CD4-positive, alpha-beta T cell treated with Interleukin-6 for 4 hours (primary cell): ENCODE measurements at regions not wholly inside any gene's neighbourhood (a gene's known extent, or its start where the extent isn't known, plus 50 kb on each side); places are given as distances from the start of the nearest gene placed in this dataset.
"Not testable (repeated sequence)": the region's sequence is repeated elsewhere in the genome, so short reads cannot be mapped to it uniquely, and the experiment has no call there.

Experiments used
- DNase-seq: peaks from one replicate; pipeline ENCODE4 v3.0.0-alpha.2; 2020; ENCODE audit warnings: mixed read lengths

DNA sequence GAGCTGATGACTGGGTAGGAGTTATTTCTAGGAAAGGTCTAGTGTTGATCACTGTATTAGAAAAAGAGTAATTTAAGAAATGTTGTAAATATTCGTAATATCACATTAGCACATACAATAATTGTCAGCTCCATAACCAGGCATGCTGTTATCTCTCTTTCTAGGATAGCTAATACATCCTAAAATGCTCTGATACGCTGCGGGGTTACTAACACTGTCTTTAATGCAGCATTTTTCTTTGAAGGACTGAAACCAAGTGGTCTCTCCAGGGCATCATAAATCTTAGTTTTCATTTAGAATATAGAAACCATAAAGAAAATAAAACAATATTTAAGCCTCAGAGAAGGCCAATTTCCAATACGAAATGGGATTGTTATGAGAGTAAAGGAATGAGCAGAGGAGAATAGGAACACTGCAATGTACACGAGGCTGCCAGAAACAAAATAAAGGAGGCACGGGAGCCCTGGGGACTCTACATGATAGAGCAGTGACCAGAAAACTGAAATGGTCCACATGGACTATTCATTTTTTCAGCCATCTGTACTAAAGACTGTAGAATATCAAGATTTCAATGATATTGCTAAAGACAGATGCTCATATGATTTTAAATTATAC lies 1606.7 kb upstream of the AGA start:
- DNase-seq: no peak

DNA sequence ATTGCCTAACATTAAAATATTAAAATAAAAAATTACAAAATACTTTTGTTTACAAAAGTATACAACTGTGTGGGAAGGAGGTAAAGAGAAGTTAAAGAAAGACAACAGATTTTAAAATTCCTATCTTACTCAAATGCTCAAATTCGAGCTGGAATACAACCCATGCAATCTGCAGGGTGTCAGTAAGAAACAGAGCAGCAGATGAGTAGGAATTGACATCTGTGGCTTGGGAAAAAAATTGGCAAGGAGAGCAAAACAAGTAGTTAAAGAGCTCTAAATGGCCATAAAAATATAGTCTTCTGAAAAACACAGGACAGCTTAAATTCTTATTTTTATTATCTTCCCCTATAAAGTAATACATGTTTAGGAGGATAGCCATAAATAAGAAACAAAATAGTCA lies 1609.0 kb upstream of the AGA start:
- DNase-seq: no peak

DNA sequence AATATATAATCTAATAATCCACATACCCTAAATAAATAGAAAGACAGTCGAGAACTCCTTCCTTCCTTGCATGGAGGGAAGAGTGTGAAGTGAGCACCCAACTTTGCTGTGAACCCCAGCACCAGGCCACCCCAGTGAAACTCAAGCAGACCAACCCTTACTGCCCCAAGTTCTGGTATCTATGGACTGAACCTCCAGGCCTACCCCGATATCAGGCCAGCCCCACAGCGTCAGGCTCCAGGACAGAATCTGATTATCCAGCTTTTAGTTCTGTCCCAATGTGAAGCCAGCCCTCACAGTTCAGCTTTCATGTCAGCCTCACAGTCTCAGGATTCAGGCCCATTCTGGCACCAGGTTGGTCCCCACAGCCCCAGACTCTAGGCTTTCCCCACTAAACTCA lies 1617.2 kb upstream of the AGA start:
- no peak for DNase-seq

DNA sequence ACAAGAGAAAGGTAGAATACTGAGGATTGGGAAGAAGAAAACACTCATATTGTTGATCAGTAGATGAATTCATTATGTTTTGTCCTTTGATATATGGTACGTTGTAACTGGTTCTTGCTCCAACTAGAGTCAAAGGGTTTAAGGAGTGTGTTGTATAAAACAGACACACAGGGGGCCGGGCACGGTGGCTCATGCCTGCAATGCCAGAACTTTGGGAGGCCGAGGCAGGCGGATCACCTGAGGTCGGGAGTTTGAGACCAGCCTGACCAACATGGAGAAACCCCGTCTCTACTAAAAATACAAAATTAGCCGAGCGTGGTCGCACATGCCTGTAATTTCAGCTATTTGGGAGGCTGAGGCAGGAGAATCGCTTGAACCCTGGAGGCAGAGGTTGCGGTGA lies 1624.0 kb upstream of the AGA start:
- DNase-seq: not testable (repeated sequence)

DNA sequence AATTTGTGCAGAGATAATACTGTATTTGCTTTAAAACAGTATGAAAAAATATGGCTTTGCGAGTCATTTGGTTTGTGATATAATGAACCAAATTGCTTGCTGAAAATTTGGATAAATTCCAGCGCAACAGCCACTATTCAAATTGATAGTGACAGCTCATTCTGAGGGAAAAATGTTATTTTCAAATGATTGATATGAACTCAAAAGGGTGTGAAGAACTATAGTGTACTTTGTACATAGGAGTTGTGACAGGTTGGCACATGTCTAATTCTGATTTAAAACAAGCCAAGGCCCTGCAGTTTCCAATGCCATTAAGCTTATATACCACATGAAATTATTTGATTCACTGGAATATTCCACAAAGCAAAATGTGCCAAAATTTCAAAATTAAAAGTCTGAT lies 1628.9 kb upstream of the AGA start:
- DNase-seq: no peak

DNA sequence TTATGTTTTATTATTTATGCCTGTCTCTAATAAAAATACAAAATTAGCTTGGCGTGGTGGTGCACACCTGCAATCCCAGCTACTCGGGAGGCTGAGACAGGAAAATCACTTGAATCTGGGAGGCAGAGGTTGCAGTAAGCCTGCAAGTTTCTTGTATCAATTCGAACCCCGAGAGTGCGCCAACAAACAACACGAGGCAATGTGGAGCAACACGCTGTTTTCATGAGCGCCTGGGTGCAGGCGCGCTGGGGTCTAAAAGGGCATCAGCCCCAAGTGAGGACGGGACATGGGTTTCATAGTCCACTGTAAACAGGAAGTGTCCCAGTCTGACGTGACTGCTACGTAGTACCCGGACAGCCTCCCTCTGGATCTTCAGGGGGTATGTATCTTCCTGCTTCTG lies 1634.6 kb upstream of the AGA start:
- DNase-seq: no peak

DNA sequence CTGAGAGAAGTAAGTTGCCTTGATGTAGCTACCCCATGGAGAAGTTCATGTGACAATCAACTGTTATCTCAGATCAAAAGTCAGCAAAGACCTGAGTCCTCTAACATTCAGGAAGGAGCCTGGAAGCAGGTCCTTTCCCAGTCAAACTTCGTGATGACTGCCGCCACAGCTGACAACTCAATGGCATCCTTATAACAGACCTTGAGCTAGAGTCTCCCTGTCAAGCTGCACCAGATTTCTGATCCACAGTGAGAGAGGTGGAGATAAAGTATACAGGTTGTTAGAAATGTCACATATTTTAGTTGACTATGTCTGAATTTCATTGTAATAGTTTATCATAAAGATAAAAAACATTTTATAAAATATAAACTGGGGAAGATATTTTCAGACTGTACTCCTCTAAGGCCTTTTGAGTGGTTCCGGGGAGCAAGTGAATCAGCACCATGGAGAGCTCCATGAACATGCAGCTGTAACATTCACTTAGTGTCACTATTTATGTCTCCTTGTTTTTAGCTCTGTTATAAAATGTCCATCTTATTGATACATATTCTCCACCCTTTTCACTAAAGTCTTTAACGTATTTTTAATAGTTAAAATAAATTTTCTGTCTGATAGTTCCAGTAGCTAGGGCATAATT lies 1653.5 kb upstream of the AGA start:
- no peak for DNase-seq

DNA sequence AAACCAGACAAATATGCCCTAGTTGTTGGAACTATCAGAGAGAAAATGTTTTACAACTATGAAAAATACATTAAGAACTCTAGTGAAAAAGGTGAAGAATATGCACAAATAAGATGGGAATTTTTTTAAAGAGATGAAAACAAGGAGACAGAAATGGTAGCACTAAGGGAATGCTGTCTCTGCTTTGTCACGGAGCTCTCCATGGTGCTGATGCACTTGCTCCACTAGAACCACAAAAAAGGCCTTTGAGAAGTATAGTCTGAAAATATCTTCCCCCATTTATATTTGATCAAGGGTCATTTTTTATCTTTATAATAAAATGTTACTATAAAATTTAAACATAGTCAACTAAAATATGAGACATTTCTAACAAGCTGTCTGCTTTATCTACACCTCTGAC lies 1655.5 kb upstream of the AGA start:
- DNase-seq: no peak

DNA sequence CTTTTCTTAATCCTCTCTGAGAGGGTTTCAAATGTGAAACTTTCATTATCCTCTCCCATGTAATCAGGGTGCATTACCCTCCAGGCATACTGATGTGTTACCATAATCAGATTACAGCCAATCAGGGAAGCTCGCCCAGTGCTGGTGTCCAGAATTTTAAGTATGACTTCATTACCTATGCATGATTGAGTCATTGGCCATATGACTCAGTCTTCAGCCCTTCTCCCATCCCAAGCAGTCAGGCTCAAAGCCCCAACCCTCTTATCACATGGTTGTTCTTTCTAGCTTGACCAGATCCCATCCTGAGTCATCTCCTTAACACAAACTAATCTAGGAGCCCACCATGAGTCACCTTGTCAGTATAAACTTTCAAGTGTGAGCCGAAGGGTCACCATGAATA lies 1668.1 kb upstream of the AGA start:
- DNase-seq: no peak

DNA sequence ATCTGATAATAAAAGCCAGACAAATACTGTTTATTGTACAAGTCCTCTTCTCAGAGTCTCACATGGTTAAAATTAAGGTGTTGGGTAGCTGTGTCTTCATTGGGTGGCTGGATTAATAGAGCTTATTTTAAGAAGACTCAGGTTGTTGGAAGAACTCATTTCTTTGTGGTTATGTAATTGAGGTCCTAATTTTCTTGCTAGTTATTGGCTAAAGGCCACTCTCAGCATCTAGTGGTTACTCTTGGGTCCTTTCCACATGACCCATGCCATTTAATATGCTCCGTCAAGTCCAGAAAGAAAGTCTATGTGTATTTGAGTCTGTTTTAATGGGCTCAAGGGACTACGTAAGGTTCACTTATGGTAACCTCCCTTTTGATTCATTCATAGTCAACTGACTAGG lies 1668.6 kb upstream of the AGA start:
- no peak for DNase-seq

DNA sequence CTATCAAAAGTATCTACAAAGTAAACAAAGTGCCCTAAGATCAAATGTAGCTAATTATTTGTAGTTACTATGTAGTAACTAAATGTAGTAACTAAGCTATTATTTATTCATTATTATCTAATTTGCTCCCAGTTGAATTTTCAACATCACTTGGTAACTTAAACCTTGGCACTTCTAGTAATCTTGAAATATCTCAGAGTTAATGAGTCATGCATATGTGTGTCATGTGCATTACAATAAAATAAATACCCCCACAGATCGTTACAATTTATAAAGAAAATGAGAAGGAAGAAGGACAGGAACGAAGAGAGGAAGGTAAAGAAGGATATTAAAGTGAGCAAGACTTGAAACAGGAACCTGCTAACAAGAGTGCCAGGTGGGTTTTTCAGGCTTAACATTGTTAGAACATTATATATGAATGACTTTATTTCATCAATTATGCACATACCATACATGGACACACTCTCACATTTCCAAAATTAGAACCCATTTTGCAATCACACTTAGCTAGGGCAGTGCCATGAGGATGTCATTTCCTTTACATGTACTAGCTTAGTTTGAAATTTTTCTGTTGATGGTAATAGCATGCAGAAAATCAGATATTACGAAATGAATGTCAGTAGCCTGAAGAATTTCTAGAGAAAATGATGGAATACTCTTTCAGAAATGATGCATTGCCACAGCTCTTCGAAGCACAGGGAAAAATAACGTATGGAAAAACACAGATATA lies 1670.4 kb upstream of the AGA start:
- DNase-seq: no peak

DNA sequence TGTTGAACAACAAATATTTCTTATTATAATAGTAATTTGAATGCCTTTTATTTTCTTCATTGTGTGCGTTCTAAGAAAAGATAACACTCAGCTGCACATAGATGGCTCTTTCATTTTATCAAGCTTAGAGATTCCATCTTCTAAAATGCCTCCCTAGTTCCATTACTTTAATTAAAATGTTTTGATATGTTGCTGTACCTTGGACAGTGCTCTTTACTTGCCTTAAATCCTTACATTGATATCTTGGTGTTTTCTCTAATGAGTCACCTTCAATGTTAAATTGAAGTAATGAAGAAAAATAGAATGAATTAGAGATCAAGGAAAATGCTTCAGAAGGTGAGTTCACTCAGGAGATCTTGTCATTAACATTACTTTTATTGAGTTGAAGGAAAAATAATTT lies 1672.4 kb upstream of the AGA start:
- no peak for DNase-seq

DNA sequence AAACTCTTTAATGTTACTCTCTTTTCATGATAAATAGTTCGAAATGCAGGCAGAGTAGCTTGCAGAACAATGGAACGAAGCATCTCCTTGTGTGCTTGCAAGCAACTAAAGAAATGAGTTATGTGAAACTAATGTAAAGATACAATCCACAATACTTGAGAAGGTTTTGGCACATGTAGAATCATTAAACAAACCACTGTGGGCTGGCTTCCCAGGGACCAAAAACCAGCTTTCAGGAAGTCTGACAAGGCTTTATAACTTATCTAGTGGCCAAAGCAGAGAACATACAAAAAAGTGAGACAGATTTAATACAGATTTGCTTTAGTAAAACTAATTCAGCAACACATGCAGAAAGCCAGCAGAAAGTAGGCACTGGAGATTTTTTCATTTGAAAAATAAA lies 1673.8 kb upstream of the AGA start:
- DNase-seq: no peak

DNA sequence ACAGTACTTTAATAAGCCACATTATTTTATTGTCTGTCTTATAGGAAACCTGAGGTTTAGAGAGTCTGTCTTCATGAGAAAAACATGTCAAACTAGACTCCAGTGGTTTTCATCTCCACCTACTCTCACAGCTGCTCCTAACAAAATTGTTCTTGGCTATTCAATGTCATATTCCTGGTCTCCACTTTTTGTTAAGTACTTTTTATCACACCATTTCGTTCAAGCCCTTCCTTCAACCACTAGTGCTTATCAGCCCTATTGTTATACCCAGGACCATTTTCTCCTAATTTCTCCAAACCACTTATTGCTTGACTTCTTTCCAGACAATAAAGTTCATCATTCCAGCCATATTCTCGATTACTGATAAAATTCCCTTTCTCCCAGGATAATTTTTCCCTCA lies 1674.3 kb upstream of the AGA start:
- no peak for DNase-seq

DNA sequence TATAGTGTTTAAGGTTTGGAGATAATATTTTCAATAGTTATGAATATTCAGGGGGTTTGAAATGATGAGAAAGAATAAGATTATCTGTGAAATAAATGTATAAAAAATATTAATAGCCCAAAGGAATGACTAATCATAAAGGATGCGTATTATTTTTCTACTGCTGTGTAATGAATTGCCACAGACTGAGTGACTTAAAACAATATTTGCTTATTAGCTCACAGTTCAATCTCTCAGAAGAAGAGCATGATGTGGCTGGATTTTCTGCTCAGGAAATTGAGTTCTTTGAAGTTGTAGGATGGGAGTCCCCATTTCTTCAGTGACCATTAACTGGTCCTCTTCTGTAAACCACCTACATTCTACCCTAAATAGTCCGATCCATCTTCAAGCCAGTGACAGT lies 1680.8 kb upstream of the AGA start:
- DNase-seq: no peak

DNA sequence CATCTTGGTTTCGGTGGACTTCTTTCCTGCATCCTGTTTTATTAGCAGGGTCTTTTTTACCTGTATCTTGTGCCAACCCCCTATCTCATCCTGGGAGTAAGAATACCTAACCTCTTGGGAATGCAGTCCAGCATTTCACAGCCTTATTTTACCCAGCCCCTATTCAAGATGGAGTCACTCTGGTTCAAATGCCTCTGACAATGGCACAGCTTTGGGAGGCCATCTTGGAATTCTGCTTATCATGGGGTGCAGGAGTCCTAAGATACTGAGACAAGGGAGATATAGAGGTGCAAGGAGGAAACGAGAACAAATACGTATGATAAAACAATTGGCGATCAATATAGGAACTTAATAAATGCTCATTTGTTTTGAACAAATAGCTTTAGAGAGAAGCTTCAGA lies 1682.2 kb upstream of the AGA start:
- no peak for DNase-seq

DNA sequence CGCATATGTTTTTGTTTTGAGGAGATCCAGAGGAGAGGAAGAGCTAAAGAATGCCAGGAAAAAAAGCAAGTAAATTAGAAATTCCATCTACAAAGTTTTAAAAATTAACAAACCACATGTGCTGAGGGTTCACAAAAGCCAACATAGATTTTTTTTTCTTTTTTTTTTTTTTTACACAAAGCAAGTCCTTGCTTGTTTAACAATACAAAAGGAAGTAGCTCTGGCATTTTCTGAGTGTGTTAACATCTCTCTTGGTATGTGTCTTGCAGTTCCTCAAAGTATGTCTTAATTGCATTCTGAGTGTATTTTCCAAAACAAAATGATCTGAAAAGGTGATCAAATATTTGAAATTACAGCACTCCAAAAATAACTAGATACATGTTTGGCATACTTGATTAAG lies 1682.7 kb upstream of the AGA start:
- no peak for DNase-seq

DNA sequence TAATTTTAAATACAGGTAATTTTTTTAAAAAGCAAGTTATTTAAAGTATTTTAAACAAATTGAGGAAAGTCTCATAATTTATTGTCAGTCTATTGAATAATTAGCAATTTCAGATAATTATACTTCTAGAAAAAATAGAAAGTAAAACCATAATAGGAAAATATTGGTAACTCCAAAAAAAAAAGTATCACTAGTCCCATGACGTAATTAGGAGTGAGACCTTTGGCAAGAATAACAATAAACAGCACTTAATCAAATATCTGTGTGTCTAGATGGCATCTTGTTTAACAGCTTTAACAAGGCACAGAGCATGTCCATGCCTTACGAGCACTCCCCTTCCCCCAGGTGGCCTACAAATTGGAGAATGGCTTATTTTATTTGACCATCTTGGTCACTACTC lies 1683.6 kb upstream of the AGA start:
- no peak for DNase-seq

DNA sequence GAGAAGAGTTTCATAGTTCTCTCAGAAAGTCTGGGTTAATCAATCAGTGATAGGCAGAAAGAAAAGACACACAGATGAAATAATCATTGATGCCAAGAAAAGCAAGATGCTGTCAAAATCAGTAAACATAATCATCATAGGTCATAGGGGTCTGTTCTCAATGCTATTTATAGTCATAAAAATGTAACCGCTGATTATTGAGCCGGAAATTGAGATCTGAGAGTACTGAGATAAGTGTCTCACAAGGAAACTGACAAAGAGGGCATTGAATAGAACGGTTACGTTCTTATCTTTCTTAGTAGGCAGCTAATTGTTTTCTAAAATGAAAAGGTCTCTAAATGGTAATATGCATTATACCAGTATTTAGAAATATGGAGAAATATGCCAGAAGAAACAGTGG lies 1686.1 kb upstream of the AGA start:
- DNase-seq: no peak

DNA sequence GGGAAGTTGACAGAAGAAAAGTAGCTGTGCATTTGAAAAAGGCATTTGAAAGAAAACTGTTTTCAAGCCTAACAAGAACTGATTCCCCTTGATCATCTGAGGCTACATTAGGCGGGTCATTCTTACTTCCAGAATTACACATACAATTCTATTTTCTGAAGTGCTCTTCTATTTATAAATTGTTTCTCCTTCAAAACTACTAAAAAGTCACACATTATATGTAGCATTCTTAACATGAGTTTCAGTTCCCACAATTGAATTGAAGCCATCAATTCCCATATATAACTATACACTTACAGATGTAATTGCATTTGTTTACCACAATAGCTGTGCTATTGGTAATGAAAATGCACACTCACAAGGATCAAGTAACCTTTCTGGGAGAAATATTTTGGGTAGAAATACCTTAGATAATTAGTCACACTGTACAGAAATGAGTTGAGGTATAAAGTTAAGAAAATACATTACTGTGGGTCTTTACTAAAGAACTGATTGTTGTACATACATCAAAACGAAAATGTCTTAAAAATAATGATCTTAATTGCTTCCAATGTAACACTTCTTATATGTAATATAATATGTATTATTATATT lies 1688.0 kb upstream of the AGA start:
- no peak for DNase-seq

DNA sequence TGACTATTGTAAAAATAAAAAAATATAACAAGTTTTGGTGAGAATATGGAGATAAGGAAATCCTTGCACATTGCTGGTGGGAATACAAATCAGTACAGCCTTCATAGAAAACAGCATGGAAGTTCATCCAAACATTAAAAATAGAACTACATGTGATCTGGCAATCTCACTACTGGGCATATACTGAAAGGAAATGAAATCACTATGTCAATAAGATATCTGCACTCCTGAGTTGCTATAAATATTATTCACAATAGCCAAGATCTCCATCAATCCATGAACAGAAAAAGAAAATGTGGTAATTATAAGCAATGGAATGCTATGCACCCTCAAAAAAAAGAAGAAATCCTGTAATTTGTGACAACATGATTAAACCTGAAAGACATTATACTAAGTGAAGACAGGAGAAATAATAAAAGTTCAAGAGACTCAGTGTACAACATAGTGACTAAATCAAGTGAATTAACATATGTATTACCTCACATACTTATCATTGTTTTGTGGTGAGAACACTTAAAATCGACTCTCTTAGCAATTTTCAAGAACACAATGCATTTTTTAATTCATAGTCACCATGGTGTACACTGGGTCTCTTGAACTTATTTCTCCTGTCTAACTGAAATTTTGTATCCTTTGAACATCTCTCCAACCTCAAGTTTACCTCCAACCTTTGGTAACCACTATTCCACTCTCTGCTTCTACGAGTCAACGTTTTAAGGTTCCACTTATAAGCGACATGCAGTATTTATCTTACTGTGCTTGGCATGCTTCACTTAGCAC lies 1703.7 kb upstream of the AGA start:
- DNase-seq: no peak

DNA sequence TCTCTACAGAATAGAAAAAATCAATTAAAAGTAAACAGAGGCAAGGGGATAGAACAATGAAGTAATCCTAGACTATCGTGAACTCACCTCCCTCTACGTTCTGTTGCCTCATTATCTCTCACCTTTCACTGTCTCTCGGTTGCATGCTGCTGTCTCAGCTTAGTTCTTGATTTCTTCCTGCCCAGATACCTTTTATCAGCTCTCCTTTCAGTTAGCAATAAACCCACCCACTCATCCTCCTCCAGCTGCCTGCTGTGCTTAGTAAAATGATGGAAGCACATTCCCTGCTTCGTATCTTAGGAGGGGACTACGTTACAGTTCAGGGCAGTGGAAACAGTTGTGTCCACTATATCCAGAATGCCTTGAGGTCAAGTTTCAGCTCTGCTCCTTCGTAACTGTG lies 1709.5 kb upstream of the AGA start:
- DNase-seq: no peak

DNA sequence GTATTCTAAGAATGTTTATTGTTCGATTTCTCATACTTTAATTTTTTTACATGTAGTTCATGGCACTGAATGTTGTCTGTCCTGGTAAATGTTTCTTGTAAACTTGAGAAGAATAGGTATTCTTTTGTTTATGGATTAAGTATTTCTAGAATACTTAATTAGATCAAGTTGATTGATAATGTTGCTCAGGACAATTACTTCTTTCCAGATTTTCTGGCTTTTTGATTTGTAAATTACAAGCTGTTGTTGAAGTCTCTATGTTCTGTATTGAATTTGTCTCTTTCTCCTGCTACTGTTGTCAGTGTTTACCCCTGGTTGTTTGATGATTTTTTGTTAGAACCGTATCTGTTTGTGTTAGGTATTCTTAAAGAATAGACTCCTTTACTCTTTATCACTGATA lies 1720.9 kb upstream of the AGA start:
- no peak for DNase-seq
